Liver (tissue), 8 donors: ENCODE measurements at regions not wholly inside any gene's neighbourhood (a gene's known extent, or its start where the extent isn't known, plus 50 kb on each side); places are given as distances from the start of the nearest gene placed in this dataset.

Source experiments
- DNase-seq: peaks from one replicate; pipeline ENCODE4 v3.0.0-alpha.2; 2017; ENCODE audit warnings: low spot score
- H3K27ac ChIP-seq, 2 donors: one replicate each; pipeline ENCODE4 v1.7.0; 2013; ENCODE audit warnings: inconsistent platforms in 2 of 2, low read length in 2 of 2, control low read depth in 1 of 2, low read depth in 1 of 2, mild to moderate bottlenecking in 1 of 2
- H3K27me3 ChIP-seq, 4 donors: one replicate each; pipeline versions ENCODE4 v1.6.1 to v1.7.0; 2013; ENCODE audit warnings: low read length in 3 of 4, inconsistent platforms in 1 of 4, mild to moderate bottlenecking in 1 of 4, moderate library complexity in 1 of 4; ENCODE audit not compliant: control insufficient read depth in 4 of 4, insufficient read depth in 4 of 4
- H3K36me3 ChIP-seq, 4 donors: one replicate each; pipeline versions ENCODE4 v1.6.1 to v1.7.0; 2013; ENCODE audit warnings: low read length in 3 of 4, mild to moderate bottlenecking in 3 of 4, low read depth in 1 of 4, moderate library complexity in 1 of 4; ENCODE audit not compliant: control insufficient read depth in 4 of 4, insufficient read depth in 3 of 4
- H3K4me1 ChIP-seq, 4 donors: one replicate each; pipeline versions ENCODE4 v1.6.1 to v1.7.0; 2013; ENCODE audit warnings: low read length in 3 of 4, mild to moderate bottlenecking in 3 of 4, moderate library complexity in 1 of 4; ENCODE audit not compliant: control insufficient read depth in 4 of 4, insufficient read depth in 4 of 4
- H3K4me3 ChIP-seq, 3 donors: one replicate each; pipeline versions ENCODE4 v1.6.1 to v1.7.0; 2013; ENCODE audit warnings: low read length in 3 of 3, control low read depth in 1 of 3, low read depth in 1 of 3, mild to moderate bottlenecking in 1 of 3
- H3K9ac ChIP-seq, 2 donors: one replicate each; pipeline ENCODE4 v1.7.0; 2013; ENCODE audit warnings: low read length in 2 of 2, mild to moderate bottlenecking in 2 of 2, moderate library complexity in 2 of 2, control low read depth in 1 of 2, low read depth in 1 of 2
- H3K9me3 ChIP-seq, 4 donors: one replicate each; pipeline versions ENCODE4 v1.6.1 to v1.7.0; 2013; ENCODE audit warnings: low read length in 3 of 4; ENCODE audit not compliant: control insufficient read depth in 4 of 4
- EGR1 ChIP-seq, 2 donors: IDR thresholded peaks; 2 replicates each; pipeline ENCODE4 v1.6.1; 2016 to 2018; ENCODE audit warnings: antibody characterized with exemption in 2 of 2, low read depth in 2 of 2
- FOXA1 ChIP-seq: IDR thresholded peaks from 2 replicates; pipeline ENCODE4 v1.6.1; 2016; ENCODE audit warnings: antibody characterized with exemption
- FOXA2 ChIP-seq: IDR thresholded peaks from 2 replicates; pipeline ENCODE4 v1.6.1; 2016; ENCODE audit warnings: antibody characterized with exemption
- GABPA ChIP-seq, 2 donors: IDR thresholded peaks in 1 of 2; conservative IDR thresholded peaks in 1 of 2; 2 replicates each; pipeline ENCODE4 v1.6.1; 2016; ENCODE audit warnings: antibody characterized with exemption in 2 of 2, mild to moderate bottlenecking in 1 of 2, moderate library complexity in 1 of 2
- HNF4A ChIP-seq, 2 donors: conservative IDR thresholded peaks; 2 replicates each; pipeline ENCODE4 v1.6.1; 2016; ENCODE audit warnings: antibody characterized with exemption in 2 of 2, mild to moderate bottlenecking in 2 of 2
- HNF4G ChIP-seq: IDR thresholded peaks from 2 replicates; pipeline ENCODE4 v1.6.1; 2016; ENCODE audit warnings: antibody characterized with exemption
- JUND ChIP-seq, 2 donors: IDR thresholded peaks; 2 replicates each; pipeline ENCODE4 v1.6.1; 2016; ENCODE audit warnings: antibody characterized with exemption in 2 of 2
- NR2F2 ChIP-seq: IDR thresholded peaks from 2 replicates; pipeline ENCODE4 v1.6.1; 2016; ENCODE audit warnings: antibody characterized with exemption
- RAD21 ChIP-seq, 2 donors: IDR thresholded peaks; 2 replicates each; pipeline ENCODE4 v1.6.1; 2016; ENCODE audit warnings: antibody characterized with exemption in 2 of 2, mild to moderate bottlenecking in 2 of 2
- RXRA ChIP-seq, 2 donors: IDR thresholded peaks; 2 replicates each; pipeline ENCODE4 v1.6.1; 2017 to 2018; ENCODE audit warnings: antibody characterized with exemption in 2 of 2, mild to moderate bottlenecking in 1 of 2
- SP1 ChIP-seq: IDR thresholded peaks from 2 replicates; pipeline ENCODE4 v1.6.1; 2018; ENCODE audit warnings: antibody characterized with exemption, mild to moderate bottlenecking
- TAF1 ChIP-seq: conservative IDR thresholded peaks from 2 replicates; pipeline ENCODE4 v1.6.1; 2016; ENCODE audit warnings: antibody characterized with exemption, mild to moderate bottlenecking
- YY1 ChIP-seq: IDR thresholded peaks from 2 replicates; pipeline ENCODE4 v1.6.1; 2016; ENCODE audit warnings: antibody characterized with exemption, mild to moderate bottlenecking
- WGBS: extraction: QIAGEN DNeasy Blood & Tissue Kit; methylation state at CpG from one replicate; pipeline ENCODE4 v1.1.7; 2013; 5-methylcytosine and 5-hydroxymethylcytosine counted together
- TF ChIP-seq, protein P1 (sequence below): IDR thresholded peaks from 2 replicates; pipeline ENCODE4 v1.6.1; 2016; ENCODE audit warnings: antibody characterized with exemption, mild to moderate bottlenecking
- TF ChIP-seq, protein P2 (sequence below): IDR thresholded peaks from 2 replicates; pipeline ENCODE4 v1.6.1; 2016; ENCODE audit warnings: antibody characterized with exemption
- TF ChIP-seq, protein P3 (sequence below): fragments of 150-350 bp; IDR thresholded peaks from 2 replicates; pipeline ENCODE4 v1.5.1; 2017; ENCODE audit warnings: improper control_type of control experiment, low read depth, low read length; ENCODE audit not compliant: missing input control
- TF ChIP-seq, protein P4 (sequence below): IDR thresholded peaks from 2 replicates; pipeline ENCODE4 v1.6.1; 2016; ENCODE audit warnings: antibody characterized with exemption
- TF ChIP-seq, protein P5 (sequence below): IDR thresholded peaks from 2 replicates; pipeline ENCODE4 v1.6.1; 2016; ENCODE audit warnings: antibody characterized with exemption
- donor health status: healthy.
- donor health status: healthy.
- donor health status: healthy.
- donor health status: healthy.
- donor health status: healthy.

DNA sequence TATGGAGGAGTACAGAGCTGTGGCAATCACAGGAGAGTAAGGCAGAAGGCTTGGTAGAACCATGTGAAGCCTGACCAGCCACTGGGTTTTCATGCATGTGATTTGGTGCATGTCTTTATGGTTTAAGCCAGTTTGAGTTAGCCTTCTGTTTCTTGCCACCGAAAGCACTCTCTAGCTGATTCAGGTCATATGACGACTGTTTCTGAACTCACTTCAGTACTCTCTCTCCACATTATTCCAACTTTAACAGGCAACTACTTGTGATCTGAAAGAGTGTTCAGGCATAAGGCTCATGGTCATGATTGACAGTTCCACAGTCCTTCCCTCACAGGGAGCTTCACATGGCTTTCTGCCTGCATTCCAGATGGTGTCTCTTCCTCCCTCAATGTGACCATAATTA is 63.3 kb upstream of the TAB2 start (continued):
- TF ChIP-seq, protein P1, sequence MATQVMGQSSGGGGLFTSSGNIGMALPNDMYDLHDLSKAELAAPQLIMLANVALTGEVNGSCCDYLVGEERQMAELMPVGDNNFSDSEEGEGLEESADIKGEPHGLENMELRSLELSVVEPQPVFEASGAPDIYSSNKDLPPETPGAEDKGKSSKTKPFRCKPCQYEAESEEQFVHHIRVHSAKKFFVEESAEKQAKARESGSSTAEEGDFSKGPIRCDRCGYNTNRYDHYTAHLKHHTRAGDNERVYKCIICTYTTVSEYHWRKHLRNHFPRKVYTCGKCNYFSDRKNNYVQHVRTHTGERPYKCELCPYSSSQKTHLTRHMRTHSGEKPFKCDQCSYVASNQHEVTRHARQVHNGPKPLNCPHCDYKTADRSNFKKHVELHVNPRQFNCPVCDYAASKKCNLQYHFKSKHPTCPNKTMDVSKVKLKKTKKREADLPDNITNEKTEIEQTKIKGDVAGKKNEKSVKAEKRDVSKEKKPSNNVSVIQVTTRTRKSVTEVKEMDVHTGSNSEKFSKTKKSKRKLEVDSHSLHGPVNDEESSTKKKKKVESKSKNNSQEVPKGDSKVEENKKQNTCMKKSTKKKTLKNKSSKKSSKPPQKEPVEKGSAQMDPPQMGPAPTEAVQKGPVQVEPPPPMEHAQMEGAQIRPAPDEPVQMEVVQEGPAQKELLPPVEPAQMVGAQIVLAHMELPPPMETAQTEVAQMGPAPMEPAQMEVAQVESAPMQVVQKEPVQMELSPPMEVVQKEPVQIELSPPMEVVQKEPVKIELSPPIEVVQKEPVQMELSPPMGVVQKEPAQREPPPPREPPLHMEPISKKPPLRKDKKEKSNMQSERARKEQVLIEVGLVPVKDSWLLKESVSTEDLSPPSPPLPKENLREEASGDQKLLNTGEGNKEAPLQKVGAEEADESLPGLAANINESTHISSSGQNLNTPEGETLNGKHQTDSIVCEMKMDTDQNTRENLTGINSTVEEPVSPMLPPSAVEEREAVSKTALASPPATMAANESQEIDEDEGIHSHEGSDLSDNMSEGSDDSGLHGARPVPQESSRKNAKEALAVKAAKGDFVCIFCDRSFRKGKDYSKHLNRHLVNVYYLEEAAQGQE, result no peak
- TF ChIP-seq, protein P2, sequence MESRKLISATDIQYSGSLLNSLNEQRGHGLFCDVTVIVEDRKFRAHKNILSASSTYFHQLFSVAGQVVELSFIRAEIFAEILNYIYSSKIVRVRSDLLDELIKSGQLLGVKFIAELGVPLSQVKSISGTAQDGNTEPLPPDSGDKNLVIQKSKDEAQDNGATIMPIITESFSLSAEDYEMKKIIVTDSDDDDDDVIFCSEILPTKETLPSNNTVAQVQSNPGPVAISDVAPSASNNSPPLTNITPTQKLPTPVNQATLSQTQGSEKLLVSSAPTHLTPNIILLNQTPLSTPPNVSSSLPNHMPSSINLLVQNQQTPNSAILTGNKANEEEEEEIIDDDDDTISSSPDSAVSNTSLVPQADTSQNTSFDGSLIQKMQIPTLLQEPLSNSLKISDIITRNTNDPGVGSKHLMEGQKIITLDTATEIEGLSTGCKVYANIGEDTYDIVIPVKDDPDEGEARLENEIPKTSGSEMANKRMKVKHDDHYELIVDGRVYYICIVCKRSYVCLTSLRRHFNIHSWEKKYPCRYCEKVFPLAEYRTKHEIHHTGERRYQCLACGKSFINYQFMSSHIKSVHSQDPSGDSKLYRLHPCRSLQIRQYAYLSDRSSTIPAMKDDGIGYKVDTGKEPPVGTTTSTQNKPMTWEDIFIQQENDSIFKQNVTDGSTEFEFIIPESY, result no peak
- TF ChIP-seq TAF1 (no peak), FOXA1 (no peak)

DNA sequence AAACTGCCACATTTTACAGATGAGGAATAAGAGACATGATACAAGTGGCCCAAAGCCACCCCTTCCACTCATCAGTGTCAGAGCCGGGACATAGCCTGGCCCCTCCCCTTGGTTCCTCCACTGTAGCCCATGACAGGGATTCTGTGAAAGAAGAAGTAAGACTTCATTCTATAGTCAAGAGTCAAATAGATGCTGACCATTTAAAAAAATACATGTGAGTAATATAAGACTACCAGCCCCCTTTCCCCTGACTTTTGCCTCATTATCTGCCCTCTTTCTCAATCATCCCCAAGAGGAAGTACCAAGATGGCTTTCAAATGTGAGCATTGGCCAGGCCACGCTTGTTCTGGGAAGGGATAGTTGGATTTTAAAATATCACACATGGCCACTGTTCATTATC is 57.8 kb upstream of the TAB2 start:
- Histone ChIP-seq H3K27ac (no peak overlapping the region), H3K36me3 (no peaks in the 10 kb centered on the region), H3K27me3 (no peaks in the 10 kb centered on the region), H3K4me1 (no peaks in the 10 kb centered on the region), H3K4me3 (no peak overlapping the region), H3K9me3 (no peaks in the 10 kb centered on the region), H3K9ac (no peak overlapping the region)
- TF ChIP-seq HNF4A (conservative IDR thresholded peaks at IDR 0.05), result no peak
- no peak for TF ChIP-seq NR2F2
- TF ChIP-seq YY1, result no peak
- TF ChIP-seq, protein P3, sequence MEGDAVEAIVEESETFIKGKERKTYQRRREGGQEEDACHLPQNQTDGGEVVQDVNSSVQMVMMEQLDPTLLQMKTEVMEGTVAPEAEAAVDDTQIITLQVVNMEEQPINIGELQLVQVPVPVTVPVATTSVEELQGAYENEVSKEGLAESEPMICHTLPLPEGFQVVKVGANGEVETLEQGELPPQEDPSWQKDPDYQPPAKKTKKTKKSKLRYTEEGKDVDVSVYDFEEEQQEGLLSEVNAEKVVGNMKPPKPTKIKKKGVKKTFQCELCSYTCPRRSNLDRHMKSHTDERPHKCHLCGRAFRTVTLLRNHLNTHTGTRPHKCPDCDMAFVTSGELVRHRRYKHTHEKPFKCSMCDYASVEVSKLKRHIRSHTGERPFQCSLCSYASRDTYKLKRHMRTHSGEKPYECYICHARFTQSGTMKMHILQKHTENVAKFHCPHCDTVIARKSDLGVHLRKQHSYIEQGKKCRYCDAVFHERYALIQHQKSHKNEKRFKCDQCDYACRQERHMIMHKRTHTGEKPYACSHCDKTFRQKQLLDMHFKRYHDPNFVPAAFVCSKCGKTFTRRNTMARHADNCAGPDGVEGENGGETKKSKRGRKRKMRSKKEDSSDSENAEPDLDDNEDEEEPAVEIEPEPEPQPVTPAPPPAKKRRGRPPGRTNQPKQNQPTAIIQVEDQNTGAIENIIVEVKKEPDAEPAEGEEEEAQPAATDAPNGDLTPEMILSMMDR, result no peak
- TF ChIP-seq, protein P4, sequence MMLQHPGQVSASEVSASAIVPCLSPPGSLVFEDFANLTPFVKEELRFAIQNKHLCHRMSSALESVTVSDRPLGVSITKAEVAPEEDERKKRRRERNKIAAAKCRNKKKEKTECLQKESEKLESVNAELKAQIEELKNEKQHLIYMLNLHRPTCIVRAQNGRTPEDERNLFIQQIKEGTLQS, result no peak
- TF ChIP-seq, protein P5, sequence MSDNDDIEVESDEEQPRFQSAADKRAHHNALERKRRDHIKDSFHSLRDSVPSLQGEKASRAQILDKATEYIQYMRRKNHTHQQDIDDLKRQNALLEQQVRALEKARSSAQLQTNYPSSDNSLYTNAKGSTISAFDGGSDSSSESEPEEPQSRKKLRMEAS, result no peak
- no peak for TF ChIP-seq EGR1 (IDR thresholded peaks at IDR 0.05; ENCODE audit: low read depth in 2 of 2)
- TF ChIP-seq HNF4G, result no peak
- TF ChIP-seq FOXA1, result no peak
- no peak for TF ChIP-seq JUND (IDR thresholded peaks at IDR 0.05)
- TF ChIP-seq GABPA (IDR thresholded peaks at IDR 0.05 in 1 of 2, conservative IDR thresholded peaks at IDR 0.05 in 1 of 2), result no peak
- TF ChIP-seq TAF1, result no peak
- TF ChIP-seq RXRA (IDR thresholded peaks at IDR 0.05), result no peak
- TF ChIP-seq, protein P1, result no peak
- TF ChIP-seq SP1, result no peak
- TF ChIP-seq, protein P2, result no peak
- no peak for TF ChIP-seq FOXA2
- TF ChIP-seq RAD21 (IDR thresholded peaks at IDR 0.05), result no peak
- 88% methylated on average over 2 of the region's 2 CpGs for WGBS
- no peak for DNase-seq
